HEK293T (cell line): ENCODE measurements at regions not wholly inside any gene's neighbourhood (a gene's known extent, or its start where the extent isn't known, plus 50 kb on each side); places are given as distances from the start of the nearest gene placed in this dataset.

ENCODE experiments used
- BHLHE40 ChIP-seq: fragments of 450-650 bp; IDR thresholded peaks from 2 replicates; pipeline ENCODE4 v1.6.1; 2016; ENCODE audit warnings: mild to moderate bottlenecking, moderate library complexity, borderline replicate concordance
- ELF4 ChIP-seq: fragments of 450-650 bp; IDR thresholded peaks from 2 replicates; pipeline ENCODE4 v1.6.1; 2017; ENCODE audit warnings: antibody characterized with exemption
- FOXA1 ChIP-seq: fragments of 450-650 bp; IDR thresholded peaks from 2 replicates; pipeline ENCODE4 v1.6.1; 2016; ENCODE audit warnings: mild to moderate bottlenecking
- FOXM1 ChIP-seq: fragments of 450-650 bp; IDR thresholded peaks from 2 replicates; pipeline ENCODE4 v1.6.1; 2017; ENCODE audit warnings: mild to moderate bottlenecking, borderline replicate concordance
- HDGF ChIP-seq: fragments of 450-650 bp; IDR thresholded peaks from 2 replicates; pipeline ENCODE4 v1.6.1; 2017; ENCODE audit warnings: antibody characterized with exemption, borderline replicate concordance
- NFRKB ChIP-seq: fragments of 450-650 bp; IDR thresholded peaks from 2 replicates; pipeline ENCODE4 v1.6.1; 2016; ENCODE audit warnings: mild to moderate bottlenecking, moderate library complexity
- SP1 ChIP-seq: fragments of 450-650 bp; IDR thresholded peaks from 2 replicates; pipeline ENCODE4 v1.6.1; 2017
- SUZ12 ChIP-seq: fragments of 450-650 bp; IDR thresholded peaks from 2 replicates; pipeline ENCODE4 v1.6.1; 2016; ENCODE audit warnings: mild to moderate bottlenecking
- TARDBP ChIP-seq: fragments of 450-650 bp; IDR thresholded peaks from 2 replicates; pipeline ENCODE4 v1.6.1; 2016
- ZNF384 ChIP-seq: fragments of 450-650 bp; IDR thresholded peaks from 2 replicates; pipeline ENCODE4 v1.6.1; 2016

- TF ChIP-seq TARDBP (no peak), NFRKB (no peak), SP1 (no peak), ELF4 (no peak), SUZ12 (no peak), FOXM1 (no peak), FOXA1 (no peak), HDGF (no peak), ZNF384 (no peak), BHLHE40 (no peak)
Measured at GRCh38 chr2:201947287-201947686, 86.4 kb upstream of the FZD7 start.
